ENCODE measurements at regions not wholly inside any gene's neighbourhood (a gene's known extent, or its start where the extent isn't known, plus 50 kb on each side); places are given as distances from the start of the nearest gene placed in this dataset.

DNA sequence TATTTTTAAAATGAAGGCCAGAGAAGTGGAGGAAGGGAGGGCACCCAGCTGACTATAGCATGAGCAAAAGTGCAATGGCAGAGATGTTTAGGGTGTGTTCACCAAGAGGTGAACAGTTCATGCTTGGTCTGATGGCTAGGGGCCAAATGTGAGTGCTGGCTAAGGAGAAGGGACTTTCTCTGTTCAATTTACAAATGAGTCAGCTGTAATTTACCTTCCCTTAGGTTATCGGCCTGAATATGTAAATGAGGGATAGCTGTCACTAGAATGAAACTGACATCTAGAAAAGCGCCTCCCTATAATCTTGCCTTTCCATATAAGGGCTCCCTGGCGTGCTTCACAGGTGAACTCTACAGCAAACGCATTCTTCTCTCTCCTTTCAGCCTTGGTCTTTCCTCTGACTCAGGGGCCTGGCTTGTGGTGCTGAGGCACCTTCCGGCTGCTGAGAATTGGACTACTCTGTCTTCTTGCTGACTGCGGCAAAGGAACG, 114.7 kb upstream of the BACH2 start:
- TF ChIP-seq, protein P1, sequence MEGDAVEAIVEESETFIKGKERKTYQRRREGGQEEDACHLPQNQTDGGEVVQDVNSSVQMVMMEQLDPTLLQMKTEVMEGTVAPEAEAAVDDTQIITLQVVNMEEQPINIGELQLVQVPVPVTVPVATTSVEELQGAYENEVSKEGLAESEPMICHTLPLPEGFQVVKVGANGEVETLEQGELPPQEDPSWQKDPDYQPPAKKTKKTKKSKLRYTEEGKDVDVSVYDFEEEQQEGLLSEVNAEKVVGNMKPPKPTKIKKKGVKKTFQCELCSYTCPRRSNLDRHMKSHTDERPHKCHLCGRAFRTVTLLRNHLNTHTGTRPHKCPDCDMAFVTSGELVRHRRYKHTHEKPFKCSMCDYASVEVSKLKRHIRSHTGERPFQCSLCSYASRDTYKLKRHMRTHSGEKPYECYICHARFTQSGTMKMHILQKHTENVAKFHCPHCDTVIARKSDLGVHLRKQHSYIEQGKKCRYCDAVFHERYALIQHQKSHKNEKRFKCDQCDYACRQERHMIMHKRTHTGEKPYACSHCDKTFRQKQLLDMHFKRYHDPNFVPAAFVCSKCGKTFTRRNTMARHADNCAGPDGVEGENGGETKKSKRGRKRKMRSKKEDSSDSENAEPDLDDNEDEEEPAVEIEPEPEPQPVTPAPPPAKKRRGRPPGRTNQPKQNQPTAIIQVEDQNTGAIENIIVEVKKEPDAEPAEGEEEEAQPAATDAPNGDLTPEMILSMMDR (conservative IDR thresholded peaks at IDR 0.05; ENCODE audit: control insufficient read depth, insufficient read depth, low read depth, low read length): no peak
- no peak overlapping the region for H3K4me3 ChIP-seq (ENCODE audit: control insufficient read depth, low read depth, low read length)
- no peak for DNase-seq (ENCODE audit: low read depth)

DNA sequence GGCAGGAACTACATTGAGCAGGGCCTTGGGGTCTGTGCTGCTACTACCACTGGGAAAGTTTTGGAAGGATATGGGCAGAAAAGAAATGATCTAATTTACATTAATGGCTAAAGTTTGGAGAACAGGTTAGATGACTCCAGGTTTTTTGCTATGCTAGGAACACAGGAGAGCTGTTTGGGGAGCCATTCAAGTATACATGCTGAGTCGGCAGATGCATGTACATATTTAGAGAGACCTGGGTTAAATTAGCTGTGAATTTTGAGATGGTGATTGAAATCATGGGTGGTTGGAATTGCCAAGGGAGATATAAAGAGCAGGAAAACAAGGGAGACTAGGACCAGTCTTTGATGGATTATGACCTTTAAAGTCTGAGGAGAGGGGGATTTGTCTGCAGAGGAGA, 113.1 kb upstream of the BACH2 start:
- TF ChIP-seq, protein P1 (conservative IDR thresholded peaks at IDR 0.05; ENCODE audit: control insufficient read depth, insufficient read depth, low read depth, low read length): no peak
- no peak for DNase-seq (ENCODE audit: low read depth)

DNA sequence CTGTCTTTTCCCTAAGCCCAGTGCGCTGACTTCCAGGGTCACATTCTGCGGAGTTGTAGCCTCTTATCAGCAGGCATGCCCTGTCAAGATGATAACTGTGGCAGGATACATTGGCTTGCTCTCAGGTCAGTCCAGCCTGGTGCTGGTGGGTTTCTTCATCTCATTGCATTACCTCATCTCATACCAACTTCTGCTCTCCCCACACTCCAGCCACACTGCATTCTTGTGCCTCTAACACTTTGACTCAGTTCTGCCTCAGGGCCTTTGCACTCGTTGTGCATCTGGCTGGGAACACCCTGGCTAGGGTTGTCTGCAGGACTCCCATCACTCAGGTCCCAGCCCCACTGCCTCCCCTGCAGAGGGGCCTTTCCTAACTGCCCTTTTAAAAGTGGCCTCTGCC, 110.3 kb upstream of the BACH2 start:
- H3K4me3 ChIP-seq (ENCODE audit: control insufficient read depth, low read depth, low read length): no peak overlapping the region
- TF ChIP-seq, protein P1 (conservative IDR thresholded peaks at IDR 0.05; ENCODE audit: control insufficient read depth, insufficient read depth, low read depth, low read length): no peak
- no peak for DNase-seq (ENCODE audit: low read depth)

More for the DNA sequence above, 113.1 kb upstream of the BACH2 start:
- H3K4me3 ChIP-seq (ENCODE audit: control insufficient read depth, low read depth, low read length): no peak overlapping the region

DNA sequence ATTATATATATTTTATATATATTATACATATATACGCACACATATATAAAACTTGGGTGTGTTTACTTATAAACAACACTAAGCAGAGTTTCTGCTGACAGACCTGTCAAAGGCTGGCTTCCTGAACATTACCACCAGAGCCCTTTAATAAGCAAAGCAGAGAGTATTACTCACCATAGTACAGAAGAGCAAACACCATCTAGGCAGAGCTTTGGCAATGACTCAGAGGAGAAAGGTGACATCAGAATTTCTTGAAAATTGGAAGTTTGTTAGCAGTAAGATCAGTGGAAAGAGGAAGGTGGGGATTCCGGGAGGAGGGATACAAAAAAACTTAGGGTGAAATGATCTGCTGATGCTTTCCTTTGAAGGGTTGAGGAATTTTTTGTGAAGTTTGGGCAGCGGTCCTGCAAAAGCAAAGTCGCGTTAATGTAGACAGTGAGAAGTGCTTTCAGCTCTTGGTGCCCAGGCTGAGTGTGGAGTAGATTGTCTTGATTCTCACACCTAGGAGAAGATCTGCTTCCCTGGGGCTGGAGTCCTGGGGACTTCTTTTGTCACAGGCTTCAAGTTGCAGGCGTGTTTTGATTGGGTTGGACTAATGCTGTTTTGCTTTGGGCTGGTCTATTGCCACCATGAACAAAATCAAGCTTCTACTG, 109.6 kb upstream of the BACH2 start:
- H3K4me3 ChIP-seq (ENCODE audit: control insufficient read depth, low read depth, low read length): no peak overlapping the region
- TF ChIP-seq, protein P1 (conservative IDR thresholded peaks at IDR 0.05; ENCODE audit: control insufficient read depth, insufficient read depth, low read depth, low read length): no peak
- DNase-seq (ENCODE audit: low read depth): peak; percentile 62

DNA sequence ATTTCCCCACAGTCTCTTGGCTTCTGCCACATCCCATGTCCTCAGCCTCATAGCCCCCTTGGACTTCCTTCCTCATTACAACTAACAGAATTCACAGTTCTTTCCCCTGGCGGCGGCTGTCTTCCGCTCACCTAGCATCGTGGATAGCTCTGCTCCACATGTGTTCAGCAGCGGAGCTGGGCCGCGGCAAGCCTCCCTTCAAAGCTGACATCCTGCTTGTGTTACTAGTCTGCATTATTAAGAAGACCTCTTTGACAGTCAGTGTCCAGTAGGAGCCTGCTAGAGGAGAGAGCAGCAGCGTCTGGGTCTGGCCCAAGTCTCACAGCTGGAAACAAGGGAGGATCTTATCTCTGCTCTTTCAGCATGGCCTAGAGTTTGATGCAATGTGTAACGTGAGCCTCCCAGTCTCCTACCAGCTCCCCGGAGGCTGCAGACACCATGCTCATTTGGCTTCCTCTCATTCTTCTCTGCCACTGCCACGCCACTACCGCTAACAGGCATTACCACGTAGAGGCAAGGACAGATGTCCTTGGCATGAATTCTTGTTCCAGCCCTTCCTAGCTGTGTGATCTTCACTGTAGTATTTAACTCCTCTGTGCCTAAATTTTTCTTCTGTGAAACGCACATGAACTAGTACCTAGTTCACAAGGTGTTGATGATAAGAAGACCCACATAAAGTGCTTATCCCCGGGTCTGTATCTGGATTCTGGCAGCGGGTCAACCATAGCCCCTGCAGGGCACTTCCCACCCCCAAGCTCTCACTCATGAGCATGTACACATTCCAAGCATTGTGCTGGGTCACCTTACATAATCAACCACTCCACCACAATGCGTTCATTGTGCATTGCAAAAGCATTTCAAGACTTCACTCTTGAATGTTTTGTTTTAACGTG, 107.1 kb upstream of the BACH2 start:
- DNase-seq (ENCODE audit: low read depth): peak; percentile 69
- no peak overlapping the region for H3K4me3 ChIP-seq (ENCODE audit: control insufficient read depth, low read depth, low read length)
- TF ChIP-seq, protein P1 (conservative IDR thresholded peaks at IDR 0.05; ENCODE audit: control insufficient read depth, insufficient read depth, low read depth, low read length): no peak

DNA sequence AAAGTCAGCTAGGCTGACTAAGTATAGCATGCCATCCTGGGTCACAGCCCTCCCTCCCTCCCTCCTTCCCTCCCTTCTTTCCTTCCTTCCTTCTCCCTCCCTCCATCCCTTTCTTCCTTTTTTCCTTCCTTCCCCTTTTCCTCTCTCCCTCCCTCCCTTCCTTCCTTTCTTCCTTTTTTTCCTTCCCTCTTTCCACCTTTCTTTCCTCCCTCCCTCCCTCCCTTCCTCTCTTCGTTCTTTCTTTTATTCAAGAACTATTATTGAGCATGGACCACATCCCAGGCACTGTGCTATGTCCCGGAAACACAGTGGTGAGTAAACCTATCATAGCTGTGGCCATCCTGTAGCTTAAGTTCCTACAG, 106.2 kb upstream of the BACH2 start:
- H3K4me3 ChIP-seq (ENCODE audit: control insufficient read depth, low read depth, low read length): no peak overlapping the region
- no peak for DNase-seq (ENCODE audit: low read depth)
- TF ChIP-seq, protein P1 (conservative IDR thresholded peaks at IDR 0.05; ENCODE audit: control insufficient read depth, insufficient read depth, low read depth, low read length): no peak
